CD1c-positive myeloid dendritic cell (primary cell): ENCODE measurements at regions not wholly inside any gene's neighbourhood (a gene's known extent, or its start where the extent isn't known, plus 50 kb on each side); places are given as distances from the start of the nearest gene placed in this dataset.
"Not testable (repeated sequence)": the region's sequence is repeated elsewhere in the genome, so short reads cannot be mapped to it uniquely, and the experiment has no call there.

Experiments
- DNase-seq: peaks from one replicate; pipeline ENCODE4 v3.0.0-alpha.2; 2016; ENCODE audit errors: extremely low spot score

DNA sequence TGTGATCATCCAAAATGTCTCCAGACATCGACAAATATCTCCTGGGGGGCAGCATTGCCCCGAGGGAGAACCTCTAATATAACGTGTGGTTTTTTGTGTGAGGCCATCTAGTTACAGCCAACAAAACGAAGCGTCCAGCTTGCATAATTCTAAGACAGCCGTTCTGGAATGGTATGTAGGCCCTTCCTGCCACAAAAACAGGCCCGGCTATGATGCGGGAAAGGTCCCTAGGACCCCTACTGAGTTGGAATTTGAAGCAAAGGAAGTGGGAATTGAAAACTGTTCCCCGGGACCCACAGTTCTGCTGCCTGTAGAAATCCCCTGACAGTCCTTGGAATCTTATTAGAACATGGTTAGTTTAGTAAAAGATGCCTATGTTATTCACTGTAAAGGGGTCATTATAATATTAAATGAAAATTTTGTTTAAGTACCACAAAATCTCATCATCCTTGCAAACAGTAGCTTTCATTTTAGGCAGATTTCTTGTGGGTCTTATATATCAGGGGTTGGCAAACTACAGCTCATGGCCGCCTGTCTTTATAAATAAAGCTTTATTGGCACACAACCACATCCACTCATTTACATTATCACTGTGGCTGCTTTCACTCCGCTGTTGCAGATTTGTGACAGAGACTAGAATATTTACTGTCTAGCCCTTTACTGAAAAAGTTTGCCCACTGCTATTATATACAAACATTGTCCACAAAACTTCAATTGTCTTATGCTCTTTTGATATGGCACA, 70.7 kb downstream of the MSX2 start:
- no peak for DNase-seq

DNA sequence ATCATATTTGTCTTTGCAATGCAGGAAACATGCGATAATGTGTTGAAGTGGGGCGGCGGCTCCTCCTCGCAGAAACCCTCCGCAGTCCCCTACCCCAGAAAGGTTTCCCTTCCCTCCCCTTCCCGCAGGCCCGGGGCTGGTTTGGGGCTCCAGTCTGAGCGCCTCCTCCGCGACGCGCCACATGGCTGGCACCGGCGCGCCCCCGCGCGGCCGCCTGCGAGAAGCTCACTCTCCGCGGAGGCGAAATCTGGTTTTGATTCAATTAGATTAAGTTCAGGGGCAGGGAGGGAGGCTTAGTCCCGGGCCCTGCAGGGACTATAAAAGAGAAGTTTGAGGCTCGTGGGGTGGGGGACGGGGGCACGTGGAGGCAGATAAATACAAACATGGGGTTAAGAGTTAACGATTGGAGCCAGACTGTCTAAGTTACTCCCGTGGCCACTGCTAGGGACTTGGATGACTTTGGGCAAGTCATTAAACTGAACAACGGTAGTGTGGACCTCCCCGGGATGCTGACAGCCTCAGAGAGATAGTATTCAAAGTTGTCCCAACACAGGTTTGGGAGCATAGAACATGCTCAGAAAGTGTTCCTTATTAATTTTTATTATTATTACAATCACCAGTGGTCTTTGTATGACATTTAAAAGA, 69.4 kb downstream of the MSX2 start:
- DNase-seq = peak; percentile 52

DNA sequence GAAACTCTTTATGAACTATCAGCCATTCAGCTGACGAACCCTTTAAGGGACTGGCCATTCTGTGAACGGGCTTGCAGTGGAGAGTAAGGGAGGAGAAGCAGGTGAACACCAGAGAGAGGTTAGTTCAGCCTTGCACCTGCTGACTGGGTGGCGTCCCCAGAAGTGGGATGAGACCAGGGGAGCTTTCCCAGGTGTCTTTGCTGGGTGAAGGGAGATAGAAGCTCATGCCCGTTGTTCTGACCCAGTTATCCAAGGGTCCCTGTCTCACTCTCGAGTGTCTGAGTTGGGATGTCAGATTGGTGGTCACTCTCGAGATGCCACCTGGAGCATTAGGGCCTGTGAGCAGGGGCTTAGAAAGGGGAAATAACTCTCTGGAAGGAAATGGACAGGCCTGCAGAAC, 68.7 kb downstream of the MSX2 start:
- no peak for DNase-seq

DNA sequence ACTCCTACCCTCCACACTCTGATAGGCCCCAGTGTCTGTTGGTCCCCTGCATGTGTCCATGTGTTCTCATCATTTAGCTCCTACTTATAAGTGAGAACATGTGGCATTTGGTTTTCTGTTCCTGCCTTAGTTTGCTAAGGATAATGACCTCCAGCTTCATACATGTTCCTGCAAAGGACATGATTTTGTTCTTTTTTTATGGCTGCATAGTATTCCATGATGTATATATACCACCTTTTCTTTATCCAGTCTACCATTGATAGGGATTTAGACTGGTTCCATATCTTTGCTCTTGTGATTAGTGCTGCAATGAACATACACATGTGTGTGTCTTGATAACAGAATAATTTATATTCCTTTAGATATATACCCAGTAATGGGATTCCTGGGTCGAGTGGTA, 67.9 kb downstream of the MSX2 start:
- DNase-seq = not testable (repeated sequence)

DNA sequence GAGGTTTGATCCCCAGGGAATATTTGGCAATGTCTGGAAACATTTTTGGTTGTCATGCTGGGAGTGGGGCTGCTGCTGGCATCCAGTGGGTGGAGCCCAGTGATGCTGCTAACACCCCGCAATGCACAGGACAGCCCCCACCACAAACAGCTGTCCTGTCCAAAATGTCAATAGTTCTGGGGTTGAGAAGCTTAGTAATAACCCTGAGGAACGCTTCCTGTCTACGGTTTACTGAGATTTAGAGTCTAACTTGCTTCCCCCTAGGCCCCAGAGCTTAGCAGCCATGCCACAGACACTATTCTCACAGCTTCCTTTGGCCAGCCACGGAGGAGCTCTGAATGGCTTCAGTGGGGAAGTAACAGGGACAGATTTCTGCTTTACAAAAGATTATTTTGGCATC, 66.5 kb downstream of the MSX2 start:
- DNase-seq = no peak

DNA sequence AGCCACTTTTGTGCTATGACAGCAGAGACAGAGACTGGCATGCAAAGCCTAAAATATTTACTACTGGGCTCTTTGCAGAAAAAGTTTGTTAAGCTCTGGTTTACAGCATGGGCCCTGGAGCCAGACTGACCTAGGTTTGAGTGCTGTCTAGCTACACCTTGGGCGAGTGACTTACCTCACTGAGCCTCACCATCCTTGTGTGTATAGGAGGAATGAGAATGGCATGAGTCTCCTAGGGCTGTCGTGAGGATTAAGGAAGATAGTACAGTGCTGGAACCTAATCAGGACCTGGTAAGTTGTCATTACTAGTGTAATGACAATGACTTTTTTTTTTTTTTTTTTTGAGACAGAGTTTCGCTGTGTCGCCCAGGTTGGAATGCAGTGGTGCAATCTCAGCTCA, 65.2 kb downstream of the MSX2 start:
- no peak for DNase-seq

DNA sequence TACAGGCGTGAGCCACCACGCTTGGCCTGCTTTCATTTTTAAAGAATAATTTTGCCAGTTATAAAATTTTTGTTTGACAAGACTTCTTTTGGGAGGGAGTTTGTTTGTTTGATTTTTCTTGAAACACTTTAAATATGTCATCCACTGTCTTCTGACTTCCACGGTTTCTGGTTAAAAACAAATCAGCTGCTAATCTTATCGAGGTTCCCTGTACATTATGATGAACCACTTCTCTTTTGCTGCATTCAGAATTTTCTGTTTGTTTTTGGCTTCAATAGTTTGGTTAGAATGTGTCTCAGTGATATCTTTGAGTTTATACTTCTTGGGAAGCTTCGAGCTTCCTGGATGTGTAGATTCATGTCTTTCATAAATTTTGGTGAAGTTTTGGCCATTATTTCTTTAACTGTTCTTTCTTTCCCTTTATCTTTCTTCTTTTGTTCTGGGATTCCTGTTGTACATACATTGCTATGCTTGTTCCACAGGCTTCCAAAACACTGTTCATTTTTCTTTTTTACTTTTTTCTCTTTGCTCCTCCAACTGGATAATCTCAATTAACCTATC, 60.8 kb downstream of the MSX2 start:
- no peak for DNase-seq
